22Rv1 (cell line): ENCODE measurements at regions not wholly inside any gene's neighbourhood (a gene's known extent, or its start where the extent isn't known, plus 50 kb on each side); places are given as distances from the start of the nearest gene placed in this dataset.

Experiments
- CTCF ChIP-seq: fragments of 450-650 bp; IDR thresholded peaks from 2 replicates; pipeline ENCODE4 v1.5.1; 2017; ENCODE audit warnings: mild to moderate bottlenecking
- ZFX ChIP-seq: fragments of 450-650 bp; IDR thresholded peaks from 2 replicates; pipeline ENCODE4 v1.6.1; 2017; ENCODE audit warnings: antibody characterized with exemption, borderline replicate concordance

DNA sequence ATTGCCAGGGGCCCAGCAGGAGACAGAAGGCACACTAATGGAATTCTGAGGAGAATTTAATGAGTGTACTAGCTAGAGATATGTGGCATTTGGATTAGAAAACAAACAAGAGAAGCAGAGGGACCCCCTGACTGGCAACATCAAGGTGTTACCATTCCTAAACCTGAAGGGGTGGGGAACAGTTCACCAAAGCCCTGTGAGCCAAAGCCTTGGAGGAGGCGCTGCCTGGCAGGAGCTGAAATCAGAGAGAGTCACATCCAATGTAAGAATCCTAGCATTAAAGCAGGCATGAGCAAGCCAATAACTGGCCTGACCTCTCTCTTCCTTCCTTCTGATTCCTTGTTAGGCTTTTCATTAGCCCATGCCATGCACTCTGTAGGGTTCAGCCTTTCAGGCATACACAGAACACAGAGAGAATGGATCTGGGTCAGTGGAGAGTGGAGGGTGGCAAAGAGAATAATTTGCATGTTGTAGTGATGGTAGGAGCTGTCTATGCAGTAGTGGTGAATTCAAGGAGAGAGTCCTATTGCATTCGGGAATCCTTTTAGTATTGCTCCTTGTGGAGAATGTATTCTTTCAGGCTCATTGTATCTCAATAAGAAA, 367.2 kb upstream of the MAN1A1 start:
- no peak for TF ChIP-seq CTCF
- TF ChIP-seq ZFX: no peak
